Limb (tissue), 2 donors: ENCODE measurements at regions not wholly inside any gene's neighbourhood (a gene's known extent, or its start where the extent isn't known, plus 50 kb on each side); places are given as distances from the start of the nearest gene placed in this dataset.
"Not testable (repeated sequence)": the region's sequence is repeated elsewhere in the genome, so short reads cannot be mapped to it uniquely, and the experiment has no call there.

Experiments used
- DNase-seq, 2 donors: peaks; one replicate each; pipeline ENCODE4 v3.0.0-alpha.2; 2016; ENCODE audit errors: extremely low spot score in 2 of 2

DNA sequence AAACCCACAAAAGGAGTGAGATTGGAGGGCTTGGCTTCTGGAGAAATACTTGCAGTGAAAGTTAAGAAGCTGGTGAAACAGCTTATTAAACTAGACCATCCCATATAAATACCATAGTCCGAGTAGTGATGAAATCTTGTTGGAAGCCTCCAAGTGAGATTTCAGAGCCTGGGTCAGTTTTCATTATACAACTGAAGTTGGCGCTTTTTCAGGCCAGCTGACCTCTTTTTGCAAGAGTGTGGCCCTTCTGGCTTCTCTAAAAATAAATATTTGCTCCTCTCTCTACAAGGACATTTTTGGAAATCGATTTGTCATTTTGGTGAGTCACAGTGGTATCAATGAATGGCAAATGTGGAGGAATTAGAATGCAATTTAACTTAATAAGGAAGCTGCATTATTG is 51.2 kb upstream of the THRB start:
- no peak for DNase-seq

DNA sequence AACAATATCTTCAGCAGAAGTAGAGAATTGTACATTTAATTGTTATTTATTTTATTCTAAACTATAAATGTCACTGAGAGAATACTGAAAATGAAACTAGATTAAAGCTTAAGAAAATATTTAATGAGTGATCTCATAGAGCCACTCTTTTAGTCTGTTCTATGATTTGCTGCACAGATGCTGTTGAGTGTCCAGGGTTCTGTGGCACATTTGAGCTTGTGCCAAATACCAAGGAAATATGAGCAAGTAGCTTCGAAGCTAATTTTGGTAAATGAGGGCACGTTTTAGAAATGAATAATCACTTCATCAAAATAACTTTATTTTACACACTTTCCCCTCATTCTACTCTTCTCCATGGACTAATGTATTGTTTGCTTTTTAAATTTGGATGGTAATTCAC is 53.6 kb upstream of the THRB start:
- DNase-seq = no peak

DNA sequence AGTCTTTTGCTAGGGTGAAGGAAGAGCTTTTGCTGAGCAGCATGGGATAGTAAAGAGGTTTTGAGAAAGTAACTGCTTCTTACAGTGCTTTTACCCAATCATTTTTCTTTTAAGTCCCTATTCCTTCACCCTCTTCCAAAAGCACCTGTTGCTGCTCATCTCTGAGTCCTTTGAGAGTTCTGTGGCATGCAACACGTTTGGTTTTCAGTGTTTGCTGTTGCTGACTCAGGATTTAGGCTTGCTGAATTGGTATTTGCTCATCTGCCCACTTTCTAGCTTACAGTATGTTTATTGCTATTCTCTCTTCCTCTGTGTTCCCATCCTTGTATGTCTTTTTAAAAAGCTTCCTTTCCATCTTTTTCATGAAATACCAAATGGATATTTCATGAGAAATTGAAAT is 55.9 kb upstream of the THRB start:
- DNase-seq = no peak

DNA sequence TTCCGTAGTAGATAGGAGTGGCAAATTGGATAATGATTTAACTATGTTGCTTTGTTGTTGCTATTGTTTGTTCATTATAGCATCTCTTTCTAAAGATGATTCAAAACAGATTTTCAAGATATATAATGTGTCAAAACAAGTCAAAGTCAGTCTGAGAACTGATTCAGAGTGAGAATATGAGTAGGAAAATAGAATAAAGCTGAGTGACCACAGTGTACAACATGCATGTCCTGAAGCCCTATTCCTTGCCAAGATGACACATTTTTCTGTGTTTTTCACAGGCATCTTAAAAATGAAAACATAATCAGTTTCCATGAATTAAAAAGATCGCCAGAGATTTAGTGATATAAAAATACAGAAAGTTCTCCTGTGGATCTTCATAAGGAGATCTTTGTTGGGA is 57.0 kb upstream of the THRB start:
- DNase-seq = no peak

DNA sequence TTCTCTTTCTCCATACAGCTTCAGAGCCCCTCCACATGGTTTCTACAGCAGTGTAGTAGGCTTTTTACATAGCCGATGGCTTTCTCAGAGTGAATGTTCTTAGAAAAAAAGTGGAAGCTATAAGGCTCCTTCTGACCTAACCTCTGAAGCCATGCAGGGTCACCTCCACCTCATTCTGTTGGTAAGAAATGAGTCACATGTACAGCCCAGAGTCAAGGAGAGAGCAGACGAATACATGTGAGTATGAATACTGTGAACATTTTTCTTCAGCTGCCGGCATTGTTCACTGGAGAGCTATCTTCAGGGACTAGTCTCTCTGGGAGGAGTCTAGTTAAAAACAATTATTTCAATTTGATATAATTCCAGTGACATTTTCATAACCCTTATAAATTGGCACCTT is 68.2 kb upstream of the THRB start:
- DNase-seq = no peak

DNA sequence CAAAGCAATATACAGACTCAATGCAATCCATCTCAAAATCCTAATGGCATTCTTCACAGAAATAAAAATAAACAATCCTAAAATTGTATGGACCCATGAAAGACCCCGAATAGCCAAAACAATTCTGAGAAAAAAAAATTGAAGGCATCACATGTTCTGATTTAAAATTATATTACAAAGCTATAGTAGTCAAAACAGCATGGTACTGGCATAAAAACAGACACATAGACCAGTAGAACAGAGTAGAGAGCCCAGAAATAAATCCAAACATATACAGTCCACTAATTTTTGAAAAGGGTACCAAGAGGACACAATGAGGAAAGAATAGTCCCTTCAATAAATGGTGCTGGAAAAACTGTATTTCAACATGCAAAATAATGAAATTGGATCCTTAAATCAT is 70.4 kb upstream of the THRB start:
- DNase-seq = no peak

DNA sequence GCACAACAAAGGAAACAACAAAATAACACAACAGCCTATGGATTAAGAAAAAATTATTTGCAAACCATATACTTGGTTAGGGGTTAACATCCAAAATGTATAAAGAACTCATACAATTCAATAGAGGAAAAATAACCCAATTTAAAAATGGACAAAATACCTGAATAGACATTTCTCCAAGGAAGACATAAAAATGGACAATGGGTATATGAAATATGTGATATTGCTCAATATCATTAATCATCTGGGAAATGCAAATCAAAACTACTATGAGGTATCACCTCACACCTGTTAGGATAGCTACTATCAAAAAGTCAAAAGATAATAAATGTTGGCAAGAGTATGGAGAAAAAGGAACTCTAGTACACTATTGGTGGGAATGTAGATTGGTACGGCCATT is 71.0 kb upstream of the THRB start:
- DNase-seq = no peak

DNA sequence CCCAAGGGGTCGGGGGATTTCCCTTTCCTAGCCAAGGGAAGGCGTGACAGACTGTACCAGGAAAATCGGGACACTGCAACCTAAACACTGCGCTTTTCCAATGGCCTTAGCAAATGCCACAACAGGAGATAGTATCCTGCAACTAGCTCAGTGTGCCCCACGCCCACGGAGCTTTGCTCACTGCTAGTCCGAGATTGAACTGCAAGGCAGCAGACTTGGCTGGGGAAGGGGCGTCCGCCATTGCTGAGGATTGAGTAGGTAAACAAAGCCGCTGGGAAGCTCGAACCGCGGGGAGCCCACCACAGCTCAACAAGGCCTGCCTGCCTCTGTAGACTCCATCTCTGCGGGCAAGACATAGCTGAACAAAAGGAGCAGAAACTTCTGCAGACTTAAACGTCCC is 72.3 kb upstream of the THRB start:
- DNase-seq = no peak

DNA sequence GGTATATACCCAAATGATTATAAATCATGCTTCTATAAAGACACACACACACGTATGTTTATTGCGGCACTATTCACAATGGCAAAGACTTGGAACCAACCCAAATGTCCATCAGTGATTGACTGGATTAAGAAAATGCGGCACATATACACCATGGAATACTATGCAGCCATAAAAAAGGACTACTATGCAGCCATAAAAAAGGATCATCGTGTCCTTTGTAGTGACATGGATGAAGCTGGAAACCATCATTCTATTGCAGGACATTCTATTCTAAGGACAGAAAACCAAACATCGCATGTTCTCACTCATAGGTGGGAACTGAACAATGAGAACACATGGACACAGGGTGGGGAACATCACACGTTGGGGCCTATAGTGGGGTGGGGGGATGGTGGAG is 77.8 kb upstream of the THRB start:
- not testable (repeated sequence) for DNase-seq

DNA sequence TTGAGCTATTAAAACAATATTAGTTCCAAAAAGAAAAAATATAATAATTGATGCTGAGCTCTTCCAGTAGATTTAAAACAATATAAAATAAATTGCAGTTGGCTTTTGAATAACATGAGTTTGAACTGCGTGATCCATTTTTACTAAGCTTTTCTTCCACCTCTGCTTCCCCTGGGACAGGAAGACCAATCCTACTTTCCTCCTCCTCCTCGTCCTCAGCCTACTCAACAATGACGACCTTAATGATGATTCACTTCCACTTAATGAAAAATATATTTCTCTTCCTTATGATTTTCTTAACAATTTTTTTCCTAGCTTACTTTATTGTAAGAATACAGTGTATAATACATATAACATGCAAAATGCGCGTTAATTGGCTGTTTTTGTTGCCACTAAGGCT is 78.9 kb upstream of the THRB start:
- DNase-seq = no peak

DNA sequence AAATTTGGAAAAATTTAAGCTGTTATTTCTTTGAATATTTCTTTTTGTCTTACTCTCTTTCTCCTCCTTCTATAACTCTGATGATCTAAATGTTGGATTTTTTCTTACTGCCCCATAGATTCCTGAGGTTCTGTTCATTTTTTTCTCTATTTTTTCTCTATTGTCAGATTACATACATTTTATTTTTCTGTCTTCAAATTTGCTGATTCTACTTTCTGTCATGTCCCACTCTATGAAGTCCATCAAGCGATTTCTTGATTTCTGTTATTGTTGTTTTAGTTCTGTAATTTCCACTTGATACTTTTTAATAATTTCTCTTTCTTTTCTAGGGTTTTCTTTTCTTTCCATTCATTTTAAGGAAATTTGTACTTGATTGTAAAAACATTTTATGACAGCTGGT is 83.7 kb upstream of the THRB start:
- no peak for DNase-seq

DNA sequence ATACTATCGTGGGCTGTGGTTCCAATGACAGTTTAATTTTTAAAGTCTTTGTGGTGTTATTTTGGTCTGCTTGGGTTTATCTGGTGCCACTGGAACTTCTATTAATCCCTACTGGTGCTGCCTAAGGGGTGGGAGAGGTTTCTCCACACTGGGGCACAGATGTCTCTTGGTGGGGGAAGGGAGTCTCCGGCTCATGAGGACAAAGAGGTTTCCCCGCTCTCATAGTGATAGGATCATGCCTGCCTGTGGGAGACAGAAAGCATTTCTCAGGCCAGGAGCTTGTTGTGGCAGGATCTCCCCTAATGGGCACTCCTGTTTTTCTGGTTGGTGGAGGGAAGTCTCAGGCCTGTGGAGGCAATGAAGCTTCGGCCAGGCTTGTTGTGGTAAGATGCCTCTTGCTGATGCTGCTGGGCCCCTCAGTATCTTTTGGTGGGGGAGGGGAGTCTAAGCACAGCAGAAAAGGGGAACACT is 84.3 kb upstream of the THRB start:
- DNase-seq = no peak

DNA sequence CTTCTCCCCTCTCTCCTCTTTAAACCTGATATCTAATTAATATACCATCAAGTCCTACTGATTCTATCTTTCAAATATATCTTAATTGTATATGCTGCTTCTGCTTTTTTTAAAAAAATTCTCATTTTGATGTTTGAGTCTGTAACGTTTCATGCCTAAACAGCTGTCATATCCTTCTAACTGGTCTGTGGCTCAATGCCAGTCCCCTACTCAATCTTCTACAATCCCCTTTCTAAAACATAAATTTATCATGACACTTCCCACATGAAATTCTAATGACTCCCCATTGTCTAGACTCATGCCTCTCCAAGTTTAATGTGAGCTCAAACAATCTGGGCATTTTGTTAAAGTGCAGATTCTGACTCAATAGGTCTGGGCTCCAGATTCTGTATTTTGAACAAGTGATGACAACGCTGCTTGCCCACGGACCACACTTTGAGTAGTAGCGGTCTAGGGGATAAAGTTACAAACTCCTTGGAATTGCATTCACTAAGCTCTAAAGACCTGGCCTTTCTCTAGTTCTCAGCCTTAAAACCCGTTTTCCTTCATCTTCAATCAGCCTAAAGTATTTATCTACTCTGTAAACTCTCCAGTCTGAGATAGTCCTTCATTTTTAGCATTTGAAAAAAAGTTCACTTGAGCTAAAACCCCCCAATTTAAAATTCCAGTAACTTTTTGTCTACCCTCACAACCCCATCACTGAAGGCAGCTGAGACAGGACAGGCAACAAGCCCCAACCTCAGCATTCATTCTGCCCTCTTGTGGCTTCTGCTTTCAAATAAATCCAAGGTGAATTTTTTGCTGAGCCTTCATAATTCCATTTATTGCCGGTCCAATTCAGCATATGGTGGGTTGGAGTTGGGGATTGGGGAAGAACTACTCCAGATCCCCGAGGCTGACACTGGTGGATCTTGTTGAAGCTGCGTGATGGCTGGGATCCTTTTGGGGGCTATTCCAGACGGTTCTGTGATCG is 88.1 kb upstream of the THRB start:
- no peak for DNase-seq

DNA sequence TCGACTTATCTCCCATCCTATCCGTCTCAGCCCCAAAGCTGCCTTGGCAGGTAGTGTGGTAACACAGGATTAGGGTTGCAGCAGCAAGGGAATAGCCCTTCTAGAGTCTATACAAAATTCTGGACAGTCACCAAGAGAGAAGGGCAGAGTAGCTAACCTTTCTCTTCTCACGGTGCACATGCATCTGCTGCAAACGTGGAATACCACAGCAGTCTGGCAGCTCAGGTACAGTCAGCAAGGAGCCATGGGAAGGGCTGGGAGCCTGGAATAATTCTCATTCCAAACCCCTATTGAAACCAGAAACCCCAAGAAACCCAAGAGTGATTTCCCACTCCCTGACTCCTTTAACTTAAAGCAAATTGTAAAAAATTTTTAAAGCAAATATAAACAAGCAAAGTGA is 92.3 kb upstream of the THRB start:
- no peak for DNase-seq

DNA sequence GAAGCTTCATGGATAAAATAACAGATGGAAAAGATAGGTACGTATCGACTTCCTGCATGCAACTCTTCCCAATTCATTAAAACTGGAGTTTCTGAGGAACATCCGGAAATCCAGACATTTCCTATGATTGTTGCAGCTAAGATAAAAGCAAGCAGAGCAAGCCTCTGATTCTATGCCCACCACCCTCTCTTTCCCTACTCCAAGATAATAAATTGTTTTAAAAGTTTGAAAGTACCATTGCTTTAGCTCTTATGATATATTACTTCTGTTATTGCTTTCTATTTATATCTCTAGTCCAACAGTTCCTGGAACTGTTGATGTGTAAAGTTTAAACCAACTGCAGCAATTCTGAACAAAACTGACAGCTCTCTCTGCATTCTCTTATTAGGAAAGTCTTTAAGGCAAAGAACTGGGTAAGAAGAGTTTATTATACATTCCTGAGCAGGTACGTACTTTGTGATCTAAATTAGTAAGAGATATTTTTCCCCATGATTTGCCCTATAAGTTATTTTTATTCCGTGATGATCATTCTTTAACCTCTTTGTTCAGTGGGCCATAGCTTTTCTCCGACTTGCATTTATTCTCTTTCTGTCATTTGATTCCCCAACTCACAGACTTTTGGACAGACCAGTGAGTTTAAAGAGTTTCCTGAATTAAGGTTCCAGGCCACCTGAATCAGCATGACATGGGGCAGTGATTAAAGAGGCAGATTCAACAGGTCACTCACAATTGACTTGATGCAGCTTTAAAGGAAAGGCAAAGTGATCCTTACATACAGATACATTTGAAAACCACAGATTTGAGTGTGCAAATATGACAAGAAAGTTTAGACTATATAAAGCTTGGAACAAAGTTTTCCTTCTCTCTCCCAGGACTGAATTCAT is 94.2 kb upstream of the THRB start:
- DNase-seq = peak in 1 of 2 donors; percentile 55

DNA sequence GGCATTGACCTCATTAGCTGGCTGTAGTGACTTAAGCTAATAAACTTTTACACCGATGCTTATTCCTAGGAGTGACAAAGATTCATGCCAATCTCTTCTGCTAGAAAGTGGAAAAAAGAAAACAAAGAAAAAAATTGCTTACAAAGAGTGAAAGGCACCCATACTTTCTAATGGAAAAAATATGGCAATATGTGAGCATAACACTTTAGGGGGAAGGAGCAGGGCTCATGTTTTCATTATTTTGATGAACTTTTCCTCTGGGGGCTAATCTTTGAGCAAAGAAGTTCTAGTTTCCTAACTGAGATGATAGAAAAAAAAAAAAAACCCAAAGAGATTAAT is 94.8 kb upstream of the THRB start:
- DNase-seq = no peak

DNA sequence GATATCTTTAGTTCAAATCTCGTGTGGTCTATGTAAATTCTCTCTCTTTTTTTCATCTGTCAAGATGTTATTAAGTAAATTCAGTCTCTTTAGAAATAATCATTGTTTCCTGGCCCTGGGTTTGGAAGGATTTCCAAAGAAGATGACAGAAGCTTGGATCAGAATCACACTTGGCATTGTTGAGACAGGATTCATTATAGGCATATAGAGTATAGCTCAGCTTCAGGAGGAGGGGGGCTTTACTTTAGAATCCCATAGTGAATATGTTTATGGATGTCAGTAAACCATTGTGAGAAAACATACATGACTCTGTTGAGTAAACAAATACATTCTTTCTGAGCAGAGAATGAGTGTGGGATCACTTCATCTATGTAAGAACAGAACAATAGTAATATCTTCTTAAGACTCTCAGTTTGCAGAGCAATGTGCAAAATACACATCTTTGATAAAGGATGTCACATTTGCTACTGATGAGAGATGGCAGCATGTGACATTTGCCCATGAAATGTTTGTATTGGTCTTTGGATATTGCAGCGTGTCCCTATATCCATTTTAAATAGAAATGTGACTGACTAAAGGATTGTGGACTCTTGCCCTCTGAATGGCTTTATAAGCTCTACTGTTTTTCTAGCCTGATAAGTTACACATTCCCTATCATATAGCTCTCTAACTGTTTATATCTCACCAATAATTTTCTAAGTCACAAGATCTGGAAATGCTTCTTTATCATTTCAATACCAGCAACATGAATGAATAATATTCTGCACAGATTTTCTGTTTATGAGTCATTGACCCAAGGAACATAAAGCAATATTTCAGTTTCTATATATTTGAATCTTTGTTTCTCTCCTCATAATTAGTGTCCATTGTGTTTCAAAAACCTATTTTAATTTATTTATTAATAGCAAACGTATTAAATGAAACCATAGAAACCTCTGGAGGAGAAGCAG is 95.6 kb upstream of the THRB start:
- DNase-seq = peak in 1 of 2 donors; percentile 42

DNA sequence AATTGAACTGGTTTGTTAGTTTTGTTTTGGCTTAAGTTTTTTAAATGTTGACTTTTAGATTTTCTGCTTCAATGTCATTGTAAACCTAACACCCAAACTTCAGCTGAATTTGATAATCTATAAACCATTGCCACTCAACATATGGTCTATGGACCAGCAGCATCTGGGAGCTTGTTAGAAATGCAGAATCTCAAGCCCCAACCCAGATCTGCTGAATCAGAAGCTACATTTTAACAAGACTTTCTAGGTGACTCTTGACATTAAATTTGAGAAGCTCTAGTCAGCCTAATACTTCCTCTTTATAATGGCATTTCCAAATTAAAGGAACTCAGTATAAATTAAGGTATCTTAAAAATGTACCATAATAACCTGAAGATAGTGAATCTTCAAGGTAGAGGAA is 96.5 kb upstream of the THRB start:
- no peak for DNase-seq

DNA sequence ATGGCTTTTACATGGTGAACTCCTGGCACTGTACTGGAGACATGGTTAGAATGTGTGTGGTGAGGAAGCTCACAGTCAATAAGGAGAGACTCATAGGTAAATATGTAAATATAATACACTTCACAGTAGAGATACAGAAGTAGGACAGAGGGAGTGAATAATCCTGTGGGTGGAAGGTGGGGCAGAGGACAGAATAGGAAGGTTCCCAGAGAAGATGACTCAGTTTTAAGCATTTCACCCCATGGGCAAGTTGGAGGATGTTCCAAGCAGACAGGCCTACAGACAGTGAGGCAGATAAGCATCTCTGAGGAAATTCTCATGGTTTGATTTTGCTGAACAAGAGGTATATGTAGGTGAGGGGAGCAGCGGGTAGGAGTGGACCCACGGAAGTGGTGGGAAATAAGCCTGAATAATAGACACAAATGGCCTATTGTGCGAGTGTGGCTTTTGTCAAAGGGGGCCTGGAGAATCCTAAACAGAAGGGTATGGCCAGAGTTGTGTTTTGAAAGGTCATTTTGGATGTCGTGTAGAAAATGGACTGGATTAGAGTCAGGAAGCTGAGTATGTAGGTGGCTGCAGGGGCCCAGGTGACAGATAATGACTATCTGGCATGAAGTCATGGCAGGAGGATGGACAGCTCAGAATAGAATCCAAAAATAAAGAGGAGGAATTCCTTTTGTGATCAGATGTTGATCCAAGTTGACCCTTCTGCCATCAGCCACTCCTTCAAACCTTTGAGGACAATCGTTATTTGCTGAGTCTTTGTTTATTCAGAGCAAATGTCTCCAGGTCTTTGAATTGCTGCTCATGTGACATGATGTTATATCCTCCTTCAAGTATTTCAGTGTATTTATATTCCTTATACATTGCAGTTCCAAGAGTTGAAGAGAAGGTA is 97.3 kb upstream of the THRB start:
- no peak for DNase-seq

DNA sequence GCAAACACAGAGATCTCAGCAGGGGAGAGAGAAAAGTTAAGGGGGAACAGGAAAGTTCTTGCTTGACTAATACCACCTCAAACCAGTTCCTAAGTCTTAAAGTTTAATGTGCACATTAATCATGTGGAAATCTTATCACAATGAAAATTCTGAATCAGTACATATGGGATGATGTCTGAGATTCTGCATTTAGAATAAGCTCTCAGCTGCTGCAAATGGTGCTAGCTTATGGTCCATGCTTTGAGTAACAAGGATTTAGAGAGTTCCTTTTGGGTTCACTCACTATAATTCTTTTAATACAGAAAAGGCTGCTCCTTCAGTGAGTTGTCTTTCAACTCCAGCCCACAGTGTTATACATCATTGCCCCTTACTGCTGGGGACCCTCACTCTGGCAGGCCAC is 99.5 kb upstream of the THRB start:
- DNase-seq = no peak
